GM12891 (cell line): ENCODE measurements at regions not wholly inside any gene's neighbourhood (a gene's known extent, or its start where the extent isn't known, plus 50 kb on each side); places are given as distances from the start of the nearest gene placed in this dataset.

Experiments
- POLR2A ChIP-seq: IDR thresholded peaks from 2 replicates; pipeline ENCODE4 v1.6.1; 2011; ENCODE audit warnings: low read depth, low read length, control low read depth
- POLR2AphosphoS5 ChIP-seq: IDR thresholded peaks from 2 replicates; pipeline ENCODE4 v1.6.1; 2011; ENCODE audit warnings: low read depth, low read length, control low read depth
- SPI1 ChIP-seq: IDR thresholded peaks from 2 replicates; pipeline ENCODE4 v1.6.1; 2011; ENCODE audit warnings: low read depth, low read length, control low read depth

DNA sequence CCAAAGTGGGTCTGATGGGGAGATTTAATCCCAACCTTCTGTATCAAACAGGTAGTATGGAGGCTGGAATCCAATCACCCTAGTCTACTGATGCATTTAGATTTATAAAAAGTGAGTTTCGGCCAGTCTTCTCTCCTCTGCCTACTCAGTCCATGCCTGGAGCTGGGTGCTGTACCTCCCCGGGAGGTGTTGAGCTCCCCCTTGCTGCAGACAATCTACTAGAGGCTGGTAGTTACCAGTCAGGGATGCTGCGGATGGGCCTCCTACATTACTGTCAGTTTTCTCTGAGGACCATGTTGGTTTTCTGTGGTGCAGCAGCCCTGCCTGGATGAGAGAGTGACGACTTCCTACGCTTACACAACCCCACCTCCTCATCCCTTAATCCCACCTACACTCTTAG, 118.6 kb upstream of the CELF4 start:
- TF ChIP-seq POLR2AphosphoS5 (no peak), POLR2A (no peak), SPI1 (no peak)
